DOHH2 (cell line): ENCODE measurements at regions not wholly inside any gene's neighbourhood (a gene's known extent, or its start where the extent isn't known, plus 50 kb on each side); places are given as distances from the start of the nearest gene placed in this dataset.

Source experiments
- CTCF ChIP-seq: fragments of 200-600 bp; sonication (generic); IDR thresholded peaks from one replicate; pipeline ENCODE4 v1.5.1; 2014; ENCODE audit warnings: antibody characterized with exemption, mild to moderate bottlenecking, low read depth, low read length; ENCODE audit not compliant: poor library complexity, severe bottlenecking
- EZH2phosphoT487 ChIP-seq: fragments of 200-600 bp; sonication (generic); IDR thresholded peaks from 2 replicates; pipeline ENCODE4 v1.6.1; 2017; ENCODE audit warnings: borderline replicate concordance, mild to moderate bottlenecking, antibody characterized with exemption, low read length, moderate library complexity, mixed read lengths

GRCh38 chr4:60450054-60450453 is 750.1 kb upstream of the ADGRL3 start:
- no peak for TF ChIP-seq CTCF
- no peak for TF ChIP-seq EZH2phosphoT487
